Middle frontal gyrus (tissue), 1 donor: ENCODE measurements at regions not wholly inside any gene's neighbourhood (a gene's known extent, or its start where the extent isn't known, plus 50 kb on each side); places are given as distances from the start of the nearest gene placed in this dataset.
"Not testable (repeated sequence)": the region's sequence is repeated elsewhere in the genome, so short reads cannot be mapped to it uniquely, and the experiment has no call there.

Source experiments
- DNase-seq: peaks from one replicate; pipeline ENCODE4 v3.0.0-alpha.2; 2015; ENCODE audit warnings: low spot score; ENCODE audit errors: extremely low spot score

DNA sequence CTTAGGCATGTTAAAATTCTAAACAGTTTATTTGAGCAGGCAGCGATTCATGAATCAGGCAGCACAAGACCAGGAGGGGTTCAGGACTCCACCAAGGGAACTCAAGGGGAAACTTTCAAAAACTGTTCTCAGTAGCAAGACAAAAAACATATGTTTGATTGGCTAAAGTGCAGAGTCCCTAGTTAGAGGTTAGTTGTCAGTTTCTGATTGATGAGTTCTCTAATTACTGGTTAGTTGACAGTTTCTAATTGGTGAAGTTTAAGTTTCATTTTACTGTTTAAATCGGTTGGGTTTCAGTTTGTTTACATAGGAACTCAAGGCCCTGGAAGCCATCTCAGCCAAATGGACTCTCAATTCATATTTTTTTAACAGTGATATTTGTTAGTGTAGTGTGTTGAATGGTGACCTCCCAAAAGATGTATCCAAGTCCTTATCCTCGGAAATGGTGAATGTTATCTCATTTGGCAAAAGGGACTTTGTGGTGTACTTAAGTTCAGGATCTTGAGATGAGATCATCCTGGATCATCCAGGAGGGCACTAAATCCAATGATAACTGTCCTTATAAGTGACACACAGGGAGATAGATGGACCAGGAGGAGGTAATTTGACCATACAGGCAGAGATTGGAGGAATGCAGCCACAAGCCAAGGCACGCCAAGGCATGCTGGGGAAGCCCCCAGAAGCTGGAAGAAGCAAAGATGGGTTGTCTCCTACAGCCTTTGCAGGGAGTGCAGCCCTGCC lies 219.2 kb upstream of the RAI14 start:
- DNase-seq: no peak

GRCh38 chr5:34439601-34440000 lies 216.5 kb upstream of the RAI14 start:
- no peak for DNase-seq

- DNase-seq: not testable (repeated sequence)
These were observed 214.4 kb upstream of the RAI14 start for GRCh38 chr5:34441767-34442166.

- no peak for DNase-seq
These were observed 208.7 kb upstream of the RAI14 start for GRCh38 chr5:34447424-34447823.

GRCh38 chr5:34449639-34450038 lies 206.5 kb upstream of the RAI14 start:
- DNase-seq: no peak

DNA sequence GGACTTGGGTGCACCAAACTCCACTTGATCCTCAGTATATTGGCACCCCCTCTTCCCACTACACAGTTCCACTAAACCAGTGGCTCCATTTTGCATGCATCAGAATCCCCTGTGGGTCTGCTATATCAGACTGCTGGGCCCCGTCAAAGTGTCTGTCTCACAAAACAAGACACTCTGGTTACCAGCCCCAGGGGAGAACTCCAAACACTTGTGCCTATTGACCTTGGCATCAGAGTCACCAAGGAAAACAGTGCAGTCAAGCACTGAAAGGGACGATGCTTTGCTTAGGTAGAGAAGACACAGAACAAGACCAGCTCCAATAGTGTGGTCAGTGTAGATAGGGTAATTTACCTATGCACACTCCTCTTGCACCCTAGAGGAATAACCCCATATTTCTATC lies 205.8 kb upstream of the RAI14 start:
- no peak for DNase-seq

DNA sequence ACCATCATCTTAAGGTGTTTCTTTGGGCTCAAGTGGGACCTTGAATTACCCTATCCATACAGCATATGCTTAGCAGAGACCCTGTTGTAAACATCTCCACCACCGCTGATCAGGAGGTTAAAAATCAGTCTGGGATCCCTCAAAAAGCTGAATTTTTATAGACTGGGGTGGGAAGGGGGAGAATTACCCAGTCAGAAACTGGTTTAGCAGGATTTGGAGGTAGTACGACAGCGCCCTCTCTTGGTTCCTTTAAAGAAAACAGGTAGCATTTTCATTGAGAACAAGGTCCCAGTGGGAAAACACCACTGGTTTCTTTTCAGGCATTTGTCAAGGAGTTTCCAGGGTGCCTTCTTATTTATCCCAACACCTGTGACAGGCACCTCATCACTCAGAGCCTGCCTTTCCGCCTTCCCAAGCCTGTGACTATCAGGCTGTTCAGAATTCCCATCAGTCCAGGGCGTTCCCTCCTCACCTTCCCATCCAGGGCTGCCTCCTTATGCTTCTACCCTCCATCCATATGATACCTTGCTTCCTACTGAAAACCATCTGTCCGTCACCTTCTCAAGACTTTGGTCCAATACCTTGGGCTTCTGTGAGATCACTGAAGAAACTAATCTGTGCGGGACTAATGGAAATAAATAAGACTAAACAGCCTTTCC lies 203.8 kb upstream of the RAI14 start:
- no peak for DNase-seq

DNA sequence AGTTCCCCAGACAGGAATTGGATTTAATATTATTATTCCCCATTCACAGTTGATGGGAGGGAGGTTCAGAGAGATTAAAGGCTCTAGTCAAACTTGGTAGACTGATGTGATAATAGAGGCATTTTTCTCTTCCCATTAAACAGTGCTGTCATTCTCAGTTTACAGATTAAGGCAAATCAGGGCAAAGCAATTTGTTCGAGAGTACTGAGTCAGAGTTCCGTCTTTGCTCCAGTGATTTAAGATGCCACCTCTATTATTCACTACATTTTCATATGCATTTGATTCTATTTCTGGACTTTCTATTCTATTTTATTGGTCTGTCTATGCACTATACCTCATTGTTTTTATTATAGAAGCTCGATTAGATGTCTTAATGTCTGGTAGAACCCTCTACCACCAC lies 201.0 kb upstream of the RAI14 start:
- no peak for DNase-seq

GRCh38 chr5:34459908-34460307 lies 196.2 kb upstream of the RAI14 start:
- no peak for DNase-seq

- DNase-seq: no peak
These were observed 195.6 kb upstream of the RAI14 start for GRCh38 chr5:34460496-34460895.

DNA sequence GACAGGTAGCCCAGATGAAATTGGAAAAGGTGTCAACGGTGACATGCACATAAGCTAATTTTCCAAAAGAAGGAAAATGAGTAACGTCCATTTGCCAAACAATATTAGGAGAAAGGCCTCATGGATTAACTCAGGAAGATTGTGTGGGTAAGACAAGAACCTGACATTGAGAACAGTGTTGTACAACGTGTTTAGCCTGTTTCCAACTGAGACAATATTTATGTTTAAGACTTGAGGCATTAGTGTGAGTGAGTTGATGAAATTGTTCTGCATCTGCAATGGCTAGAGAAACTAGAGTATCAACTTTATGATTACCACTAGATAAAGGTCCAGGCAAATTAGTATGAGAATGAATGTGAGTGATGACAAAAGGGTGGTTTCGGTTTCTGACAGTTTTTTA lies 191.3 kb upstream of the RAI14 start:
- no peak for DNase-seq

- DNase-seq: not testable (repeated sequence)
These were observed 190.8 kb upstream of the RAI14 start for GRCh38 chr5:34465301-34465700.

- not testable (repeated sequence) for DNase-seq
These were observed 189.4 kb upstream of the RAI14 start for GRCh38 chr5:34466519-34467388.

GRCh38 chr5:34467436-34467835 lies 188.7 kb upstream of the RAI14 start:
- no peak for DNase-seq

- not testable (repeated sequence) for DNase-seq
These were observed 188.1 kb upstream of the RAI14 start for GRCh38 chr5:34467984-34468383.

DNA sequence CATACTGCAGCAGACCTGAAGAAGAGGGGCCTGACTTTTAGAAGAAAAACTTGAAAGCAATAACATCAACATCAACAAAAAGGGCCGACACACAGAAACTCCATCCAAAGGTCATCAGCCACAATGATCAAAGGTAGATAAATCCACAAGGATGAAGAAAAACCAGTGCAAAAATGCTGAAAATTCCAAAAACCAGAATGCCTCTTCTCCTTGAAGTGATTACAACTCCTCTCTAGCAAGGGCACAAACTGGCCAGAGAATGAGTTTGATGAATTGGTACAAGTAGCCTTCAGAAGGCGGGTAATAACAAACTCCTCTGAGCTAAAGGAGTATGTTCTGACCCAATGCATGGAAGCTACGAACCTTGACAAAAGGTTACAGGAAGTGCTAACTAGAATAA lies 186.2 kb upstream of the RAI14 start:
- no peak for DNase-seq

DNA sequence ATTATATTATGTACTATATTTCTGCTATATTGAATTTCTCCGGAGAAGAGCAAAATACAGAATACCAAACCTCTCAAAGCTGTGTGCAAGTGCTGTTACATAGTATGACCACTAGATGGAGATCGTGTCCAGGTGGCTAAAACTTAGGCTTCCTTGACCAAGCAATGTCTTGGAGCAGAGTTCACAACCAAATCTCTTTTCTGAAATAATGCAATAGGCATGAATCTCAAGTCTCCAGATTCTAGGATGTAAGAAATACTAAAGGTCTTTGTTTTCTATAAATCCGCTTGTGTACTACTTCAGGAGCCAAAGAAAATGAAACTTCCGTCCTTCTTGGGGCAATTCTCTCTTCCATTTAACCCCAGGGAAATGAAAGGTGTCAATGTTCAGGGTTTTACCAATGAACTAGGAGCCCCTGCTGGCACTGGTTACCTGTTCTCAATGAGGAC lies 181.5 kb upstream of the RAI14 start:
- DNase-seq: peak; percentile 43

DNA sequence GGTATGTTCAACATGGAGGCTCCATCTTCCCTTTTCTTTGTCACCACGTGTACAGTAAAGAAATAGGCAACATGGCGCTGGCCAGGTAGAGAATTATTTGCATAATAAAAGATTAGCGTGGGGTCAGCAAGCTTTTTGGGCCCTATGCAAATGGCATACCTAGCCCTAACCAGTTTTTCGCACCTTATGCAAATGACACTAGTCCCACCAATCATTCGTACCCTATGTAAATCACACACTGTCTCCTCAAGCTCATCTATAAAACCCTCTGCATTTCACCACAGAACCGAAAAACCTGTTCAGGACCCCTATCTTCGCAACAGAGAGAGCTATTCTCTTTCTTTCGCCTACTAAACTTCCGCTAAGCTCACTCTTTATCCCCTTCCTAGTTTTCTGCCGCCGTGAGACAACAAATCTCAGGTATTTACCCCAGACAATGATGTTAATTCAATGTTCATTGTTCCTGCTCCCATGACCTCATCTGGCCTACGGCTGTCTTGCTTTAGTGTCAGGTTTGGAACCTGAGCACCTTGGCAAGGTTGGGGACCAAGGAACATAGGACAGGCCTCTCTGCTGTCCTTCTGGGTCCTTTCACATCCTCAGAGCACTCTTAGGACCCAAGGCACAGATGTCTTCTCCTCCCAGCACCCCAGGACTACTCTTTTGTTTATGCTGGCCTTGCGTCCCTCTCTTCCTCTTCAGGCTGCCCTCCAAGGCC lies 180.7 kb upstream of the RAI14 start:
- no peak for DNase-seq

GRCh38 chr5:34476941-34477565 lies 179.1 kb upstream of the RAI14 start:
- DNase-seq: no peak

DNA sequence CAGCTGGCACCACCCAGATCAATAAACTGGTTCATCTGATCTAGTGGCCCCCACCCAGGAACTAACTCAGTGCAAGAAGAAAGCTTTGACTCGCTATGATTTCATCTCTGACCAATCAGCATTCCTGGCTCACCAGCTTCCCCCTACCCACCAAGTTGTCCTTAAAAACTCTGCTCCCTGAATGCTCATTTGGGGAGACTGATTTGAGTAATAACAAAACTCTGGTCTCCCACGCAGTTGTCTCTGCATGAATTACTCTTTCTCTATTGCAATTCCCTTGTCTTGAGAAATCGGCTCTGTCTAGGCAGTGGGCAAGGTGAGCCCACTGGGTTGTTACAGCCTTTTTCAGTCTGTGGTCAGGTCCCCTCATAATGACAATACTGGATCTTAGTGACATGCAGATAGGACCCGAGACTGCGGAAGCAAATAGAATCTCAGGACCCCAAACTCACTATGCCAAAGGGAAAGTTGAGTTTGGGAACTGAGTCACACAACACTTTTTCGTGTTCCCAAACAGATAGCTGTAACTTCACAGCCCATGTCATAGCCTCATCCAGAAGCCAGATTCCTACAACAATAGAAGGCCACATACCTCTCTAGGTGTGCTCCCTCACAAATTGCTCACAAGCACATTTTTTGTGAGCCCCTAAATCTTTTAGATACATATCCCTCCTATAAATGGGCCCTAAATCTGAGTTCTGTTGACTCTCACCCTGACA lies 175.2 kb upstream of the RAI14 start:
- DNase-seq: no peak
